Tibial nerve (tissue), 4 donors: ENCODE measurements at regions not wholly inside any gene's neighbourhood (a gene's known extent, or its start where the extent isn't known, plus 50 kb on each side); places are given as distances from the start of the nearest gene placed in this dataset.

Experiments used
- CTCF ChIP-seq, 5 experiments: fragments of 200-600 bp in 3 of 5; fragments of 450-650 bp in 2 of 5; sonication (generic) in 3 of 5; IDR thresholded peaks; one replicate each; pipeline ENCODE4 v1.5.1; 2016 to 2019; ENCODE audit warnings: antibody characterized with exemption in 5 of 5, mild to moderate bottlenecking in 3 of 5, moderate library complexity in 2 of 5
- EP300 ChIP-seq, 2 donors: sonication (generic); formaldehyde crosslinking; IDR thresholded peaks; one replicate each; pipeline ENCODE4 v1.6.1; 2017; ENCODE audit warnings: antibody characterized with exemption in 2 of 2, mild to moderate bottlenecking in 1 of 2
- POLR2A ChIP-seq, 2 donors: fragments of 450-650 bp; IDR thresholded peaks; one replicate each; pipeline ENCODE4 v1.6.1; 2017; ENCODE audit warnings: antibody characterized with exemption in 2 of 2, mild to moderate bottlenecking in 2 of 2, moderate library complexity in 2 of 2

- no peak for TF ChIP-seq CTCF (IDR thresholded peaks at IDR 0.05)
- no peak for TF ChIP-seq POLR2A (IDR thresholded peaks at IDR 0.05)
- TF ChIP-seq EP300 (IDR thresholded peaks at IDR 0.05): no peak
Observed at GRCh38 chr3:83403927-83404326, 1554.9 kb upstream of the CADM2 start.
